ENCODE measurements at regions not wholly inside any gene's neighbourhood (a gene's known extent, or its start where the extent isn't known, plus 50 kb on each side); places are given as distances from the start of the nearest gene placed in this dataset.
A peak's percentile ranks its signal among the peaks of the same experiment; 100 is the strongest.

GRCh38 chr16:74078511-74079231, 217.9 kb upstream of the PSMD7 start:
- Histone ChIP-seq H3K27me3 (replicated peaks) (no peaks in the 10 kb centered on the region), H3K4me3 (ENCODE audit: low read depth, low read length) (no peak overlapping the region), H3K36me3 (replicated peaks) (no peaks in the 10 kb centered on the region), H3K27ac (no peak overlapping the region)
- no peak for DNase-seq
- in situ Hi-C loops (cut with HindIII; ENCODE audit: low pct_ligation_motif_present, low sequenced_read_pairs), result no loop called here
- TF ChIP-seq CTCF (IDR thresholded peaks at IDR 0.05; ENCODE audit: low read depth, low read length, missing control alignments), result no peak

GRCh38 chr16:74076568-74076967, 220.0 kb upstream of the PSMD7 start:
- Histone ChIP-seq H3K4me3 (ENCODE audit: low read depth, low read length) (no peak overlapping the region), H3K36me3 (replicated peaks) (no peaks in the 10 kb centered on the region), H3K27me3 (replicated peaks) (no peaks in the 10 kb centered on the region), H3K27ac (no peak overlapping the region)
- in situ Hi-C loops (cut with HindIII; ENCODE audit: low pct_ligation_motif_present, low sequenced_read_pairs), result no loop called here
- no peak for DNase-seq
- TF ChIP-seq CTCF (IDR thresholded peaks at IDR 0.05; ENCODE audit: low read depth, low read length, missing control alignments), result no peak

- in situ Hi-C loops (cut with HindIII; ENCODE audit: low pct_ligation_motif_present, low sequenced_read_pairs), result no loop called here
- no peaks in the 10 kb centered on the region for H3K27me3 ChIP-seq (replicated peaks)
- no peak for DNase-seq
- no peak overlapping the region for H3K4me3 ChIP-seq (ENCODE audit: low read depth, low read length)
- H3K36me3 ChIP-seq (replicated peaks), result no peaks in the 10 kb centered on the region
- no peak for TF ChIP-seq CTCF (IDR thresholded peaks at IDR 0.05; ENCODE audit: low read depth, low read length, missing control alignments)
- H3K27ac ChIP-seq, result no peak overlapping the region
Measured at GRCh38 chr16:74075393-74075792, 221.2 kb upstream of the PSMD7 start.

GRCh38 chr16:74073456-74073855, 223.2 kb upstream of the PSMD7 start:
- no peak for TF ChIP-seq CTCF (IDR thresholded peaks at IDR 0.05; ENCODE audit: low read depth, low read length, missing control alignments)
- H3K36me3 ChIP-seq (replicated peaks), result no peaks in the 10 kb centered on the region

GRCh38 chr16:74071996-74072535, 224.5 kb upstream of the PSMD7 start:
- Histone ChIP-seq H3K4me3 (ENCODE audit: low read depth, low read length) (no peak overlapping the region), H3K27ac (no peak overlapping the region), H3K36me3 (replicated peaks) (no peaks in the 10 kb centered on the region), H3K27me3 (replicated peaks) (no peaks in the 10 kb centered on the region)
- DNase-seq, result no peak
- in situ Hi-C loops (cut with HindIII; ENCODE audit: low pct_ligation_motif_present, low sequenced_read_pairs), result no loop called here
- TF ChIP-seq CTCF (IDR thresholded peaks at IDR 0.05; ENCODE audit: low read depth, low read length, missing control alignments), result no peak

More at GRCh38 chr16:74073456-74073855, 223.2 kb upstream of the PSMD7 start:
- peak; percentile 22 for DNase-seq
- Histone ChIP-seq H3K4me3 (ENCODE audit: low read depth, low read length) (no peak overlapping the region), H3K27me3 (replicated peaks) (no peaks in the 10 kb centered on the region), H3K27ac (no peak overlapping the region)
- in situ Hi-C loops (cut with HindIII; ENCODE audit: low pct_ligation_motif_present, low sequenced_read_pairs), result no loop called here

GRCh38 chr16:74070237-74070636, 226.4 kb upstream of the PSMD7 start:
- no peaks in the 10 kb centered on the region for H3K27me3 ChIP-seq (replicated peaks)
- no peak for TF ChIP-seq CTCF (IDR thresholded peaks at IDR 0.05; ENCODE audit: low read depth, low read length, missing control alignments)
- no peak overlapping the region for H3K4me3 ChIP-seq (ENCODE audit: low read depth, low read length)
- no peak for DNase-seq
- H3K36me3 ChIP-seq (replicated peaks), result no peaks in the 10 kb centered on the region
- H3K27ac ChIP-seq, result no peak overlapping the region
- in situ Hi-C loops (cut with HindIII; ENCODE audit: low pct_ligation_motif_present, low sequenced_read_pairs), result no loop called here
